ENCODE measurements at regions not wholly inside any gene's neighbourhood (a gene's known extent, or its start where the extent isn't known, plus 50 kb on each side); places are given as distances from the start of the nearest gene placed in this dataset.
"Not testable (repeated sequence)": the region's sequence is repeated elsewhere in the genome, so short reads cannot be mapped to it uniquely, and the experiment has no call there.

DNA sequence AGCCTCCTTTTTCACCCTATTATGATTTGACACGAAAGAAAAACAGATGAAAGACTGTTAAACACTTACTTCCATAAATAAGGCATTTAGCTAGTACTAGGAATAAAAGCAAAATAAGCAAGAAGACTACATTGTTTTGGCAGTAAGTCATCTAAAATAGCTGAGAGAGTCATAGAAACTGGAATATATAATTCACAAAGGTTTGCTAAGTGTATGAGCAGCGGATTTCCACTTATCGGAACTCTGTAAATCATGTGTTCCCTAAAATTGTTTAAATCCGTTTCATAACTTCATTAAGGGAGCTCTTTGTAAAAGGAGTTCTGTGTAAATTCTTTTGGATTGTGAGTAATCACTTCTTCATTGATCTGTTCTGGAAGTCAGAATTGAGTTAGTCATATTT is 202.5 kb upstream of the CBLB start:
- no peak for DNase-seq
- H2AFZ ChIP-seq (ENCODE audit: low read length) = no peak overlapping the region
- no peaks in the 10 kb centered on the region for H3K9me3 ChIP-seq (ENCODE audit: low read length)
- H4K20me1 ChIP-seq (ENCODE audit: insufficient read depth, low read depth, low read length) = no peaks in the 10 kb centered on the region
- H3K36me3 ChIP-seq (ENCODE audit: insufficient read depth, low read length) = no peaks in the 10 kb centered on the region
- H3K4me3 ChIP-seq (ENCODE audit: low read length) = no peak overlapping the region
- H3K4me1 ChIP-seq (ENCODE audit: low read length) = no peaks in the 10 kb centered on the region
- no peaks in the 10 kb centered on the region for H3K79me2 ChIP-seq (ENCODE audit: low read length)
- H3K27ac ChIP-seq (ENCODE audit: low read length) = no peak overlapping the region
- no peak overlapping the region for H3K9ac ChIP-seq (ENCODE audit: low read length)
- no peaks in the 10 kb centered on the region for H3K9me2 ChIP-seq (replicated peaks; ENCODE audit: insufficient read depth, low read length)
- no peaks in the 10 kb centered on the region for H3K27me3 ChIP-seq (ENCODE audit: low read length)
- no peak overlapping the region for H3K4me2 ChIP-seq (ENCODE audit: low read depth, low read length, poor library complexity, severe bottlenecking)

DNA sequence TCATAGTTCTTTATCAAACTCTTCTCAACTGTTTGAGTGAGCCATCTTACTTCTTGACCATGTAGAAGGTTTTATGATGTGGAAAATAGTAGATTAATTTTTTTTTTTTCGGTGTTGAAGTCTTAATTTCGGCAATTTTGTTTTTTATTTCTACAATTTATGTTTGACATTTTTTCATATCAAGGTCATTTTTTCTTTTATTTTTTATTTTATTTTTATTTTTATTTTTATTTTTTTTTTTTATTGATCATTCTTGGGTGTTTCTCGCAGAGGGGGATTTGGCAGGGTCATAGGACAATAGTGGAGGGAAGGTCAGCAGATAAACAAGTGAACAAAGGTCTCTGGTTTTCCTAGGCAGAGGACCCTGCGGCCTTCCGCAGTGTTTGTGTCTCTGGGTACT is 203.8 kb upstream of the CBLB start:
- H3K27ac ChIP-seq (ENCODE audit: low read length); H3K4me2 ChIP-seq (ENCODE audit: low read depth, low read length, poor library complexity, severe bottlenecking); H3K27me3 ChIP-seq (ENCODE audit: low read length); H3K9me3 ChIP-seq (ENCODE audit: low read length); DNase-seq; H3K79me2 ChIP-seq (ENCODE audit: low read length); H3K4me3 ChIP-seq (ENCODE audit: low read length); H4K20me1 ChIP-seq (ENCODE audit: insufficient read depth, low read depth, low read length); H3K36me3 ChIP-seq (ENCODE audit: insufficient read depth, low read length); H3K9ac ChIP-seq (ENCODE audit: low read length); H3K9me2 ChIP-seq (replicated peaks; ENCODE audit: insufficient read depth, low read length); H3K4me1 ChIP-seq (ENCODE audit: low read length); H2AFZ ChIP-seq (ENCODE audit: low read length): not testable (repeated sequence)

DNA sequence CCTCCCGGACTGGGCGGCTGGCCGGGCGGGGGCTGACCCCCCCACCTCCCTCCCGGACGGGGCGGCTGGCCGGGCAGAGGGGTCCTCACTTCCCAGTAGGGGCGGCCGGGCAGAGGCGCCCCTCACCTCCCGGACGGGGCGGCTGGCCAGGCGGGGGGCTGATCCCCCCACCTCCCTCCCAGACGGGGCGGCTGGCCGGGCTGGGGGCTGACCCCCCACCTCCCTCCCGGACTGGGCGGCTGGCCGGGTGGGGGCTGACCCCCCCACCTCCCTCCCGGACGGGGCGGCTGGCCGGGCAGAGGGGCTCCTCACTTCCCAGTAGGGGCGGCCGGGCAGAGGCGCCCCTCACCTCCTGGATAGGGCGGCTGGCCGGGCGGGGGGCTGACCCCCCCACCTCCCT is 205.0 kb upstream of the CBLB start:
- not testable (repeated sequence) for H3K27ac ChIP-seq (ENCODE audit: low read length); H2AFZ ChIP-seq (ENCODE audit: low read length); H3K9me2 ChIP-seq (replicated peaks; ENCODE audit: insufficient read depth, low read length); H3K9ac ChIP-seq (ENCODE audit: low read length); DNase-seq; H3K4me2 ChIP-seq (ENCODE audit: low read depth, low read length, poor library complexity, severe bottlenecking); H3K4me1 ChIP-seq (ENCODE audit: low read length); H3K79me2 ChIP-seq (ENCODE audit: low read length); H3K27me3 ChIP-seq (ENCODE audit: low read length); H3K9me3 ChIP-seq (ENCODE audit: low read length); H4K20me1 ChIP-seq (ENCODE audit: insufficient read depth, low read depth, low read length); H3K4me3 ChIP-seq (ENCODE audit: low read length); H3K36me3 ChIP-seq (ENCODE audit: insufficient read depth, low read length)

DNA sequence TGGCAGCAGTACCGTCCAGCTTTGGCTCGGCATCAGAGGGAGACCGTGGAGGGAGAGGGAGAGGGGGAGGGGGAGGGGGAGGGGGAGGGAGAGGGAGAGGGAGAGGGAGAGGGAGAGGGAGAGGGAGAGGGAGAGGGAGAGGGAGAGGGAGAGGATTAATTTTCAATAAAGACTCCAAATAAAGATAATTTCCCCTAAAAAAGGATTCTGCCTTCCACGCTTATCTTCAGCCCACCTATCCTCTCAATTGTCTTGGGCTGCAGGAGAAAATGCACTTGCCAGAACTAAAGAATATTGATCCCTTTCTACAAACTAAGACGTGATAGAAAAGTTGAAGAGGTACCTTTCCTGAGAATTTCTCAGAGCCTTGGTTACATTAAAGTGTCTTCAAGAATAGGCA is 206.9 kb upstream of the CBLB start:
- H3K4me2 ChIP-seq (ENCODE audit: low read depth, low read length, poor library complexity, severe bottlenecking); H3K4me1 ChIP-seq (ENCODE audit: low read length); H3K9me3 ChIP-seq (ENCODE audit: low read length); H3K9me2 ChIP-seq (replicated peaks; ENCODE audit: insufficient read depth, low read length); H4K20me1 ChIP-seq (ENCODE audit: insufficient read depth, low read depth, low read length); DNase-seq; H2AFZ ChIP-seq (ENCODE audit: low read length); H3K27me3 ChIP-seq (ENCODE audit: low read length); H3K9ac ChIP-seq (ENCODE audit: low read length); H3K4me3 ChIP-seq (ENCODE audit: low read length); H3K79me2 ChIP-seq (ENCODE audit: low read length); H3K27ac ChIP-seq (ENCODE audit: low read length); H3K36me3 ChIP-seq (ENCODE audit: insufficient read depth, low read length): not testable (repeated sequence)

DNA sequence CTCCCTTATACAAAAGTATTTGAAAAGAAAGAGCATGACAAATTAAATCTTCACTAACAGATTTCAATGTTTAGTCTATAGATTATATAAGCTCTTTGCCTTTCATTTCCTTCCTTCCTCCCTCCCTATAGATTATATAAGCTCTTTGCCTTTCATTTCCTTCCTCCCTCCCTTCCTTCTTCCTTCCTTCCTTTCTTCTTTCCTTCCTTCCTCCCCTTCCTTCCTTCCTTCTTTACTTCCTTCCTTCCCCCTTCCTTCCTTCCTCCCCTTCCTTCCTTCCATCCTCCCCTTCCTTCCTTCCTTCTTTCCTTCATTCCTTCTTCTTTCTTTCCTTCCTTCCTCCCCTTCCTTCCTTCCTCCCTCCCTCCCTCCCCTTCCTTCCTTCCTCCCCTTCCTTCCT is 209.8 kb upstream of the CBLB start:
- no peak for DNase-seq
- Histone ChIP-seq H3K9me2 (replicated peaks; ENCODE audit: insufficient read depth, low read length) (no peaks in the 10 kb centered on the region), H3K27ac (ENCODE audit: low read length) (no peak overlapping the region), H2AFZ (ENCODE audit: low read length) (no peak overlapping the region), H4K20me1 (ENCODE audit: insufficient read depth, low read depth, low read length) (no peaks in the 10 kb centered on the region), H3K27me3 (ENCODE audit: low read length) (no peaks in the 10 kb centered on the region), H3K4me2 (ENCODE audit: low read depth, low read length, poor library complexity, severe bottlenecking) (no peak overlapping the region), H3K9ac (ENCODE audit: low read length) (no peak overlapping the region), H3K9me3 (ENCODE audit: low read length) (no peaks in the 10 kb centered on the region), H3K79me2 (ENCODE audit: low read length) (no peaks in the 10 kb centered on the region), H3K36me3 (ENCODE audit: insufficient read depth, low read length) (no peaks in the 10 kb centered on the region), H3K4me1 (ENCODE audit: low read length) (no peaks in the 10 kb centered on the region), H3K4me3 (ENCODE audit: low read length) (no peak overlapping the region)

DNA sequence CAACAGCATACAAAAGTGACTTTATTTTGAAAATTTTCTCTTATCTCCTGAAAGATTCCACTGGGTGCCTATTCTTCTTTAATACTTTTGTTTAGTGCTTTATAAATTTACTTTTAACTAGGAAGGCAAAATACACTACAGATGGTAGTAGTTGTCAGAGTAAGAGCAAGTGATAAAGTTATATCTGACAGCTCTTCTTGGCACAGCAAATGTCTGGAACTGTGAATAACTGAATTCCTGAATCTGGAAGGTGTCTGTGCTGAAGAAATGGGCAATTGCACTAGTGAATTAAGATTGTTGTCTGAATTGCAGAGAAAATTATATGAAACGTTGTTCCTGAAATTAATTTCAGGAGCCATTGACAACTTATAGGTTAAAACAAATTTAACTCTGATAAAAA is 213.8 kb upstream of the CBLB start:
- Histone ChIP-seq H3K36me3 (ENCODE audit: insufficient read depth, low read length) (no peaks in the 10 kb centered on the region), H3K9ac (ENCODE audit: low read length) (no peak overlapping the region), H3K27ac (ENCODE audit: low read length) (no peak overlapping the region), H3K9me3 (ENCODE audit: low read length) (no peaks in the 10 kb centered on the region), H3K79me2 (ENCODE audit: low read length) (no peaks in the 10 kb centered on the region), H3K9me2 (replicated peaks; ENCODE audit: insufficient read depth, low read length) (no peaks in the 10 kb centered on the region), H3K4me2 (ENCODE audit: low read depth, low read length, poor library complexity, severe bottlenecking) (no peak overlapping the region), H2AFZ (ENCODE audit: low read length) (no peak overlapping the region), H3K27me3 (ENCODE audit: low read length) (no peaks in the 10 kb centered on the region), H3K4me1 (ENCODE audit: low read length) (no peaks in the 10 kb centered on the region), H4K20me1 (ENCODE audit: insufficient read depth, low read depth, low read length) (no peaks in the 10 kb centered on the region), H3K4me3 (ENCODE audit: low read length) (no peak overlapping the region)
- no peak for DNase-seq

DNA sequence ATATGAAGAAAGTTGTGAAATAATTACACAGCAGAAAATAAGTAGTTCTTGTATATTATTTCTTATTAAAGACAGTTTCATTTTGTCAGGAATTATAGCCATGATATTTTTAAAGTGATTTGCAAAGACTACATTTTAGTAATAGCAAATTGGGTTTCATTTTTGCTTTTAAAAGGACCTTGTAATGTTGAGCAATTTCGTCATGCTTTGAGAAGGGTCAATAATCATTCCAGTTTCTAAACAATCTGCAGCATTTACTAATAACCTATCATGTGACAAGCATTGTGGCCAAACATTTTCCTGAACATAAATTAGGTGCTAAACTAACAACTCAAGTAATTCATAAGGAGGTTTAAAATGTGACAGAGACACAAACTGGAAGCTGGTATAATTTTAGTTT is 214.4 kb upstream of the CBLB start:
- H4K20me1 ChIP-seq (ENCODE audit: insufficient read depth, low read depth, low read length) = no peaks in the 10 kb centered on the region
- H3K4me1 ChIP-seq (ENCODE audit: low read length) = no peaks in the 10 kb centered on the region
- no peak overlapping the region for H3K27ac ChIP-seq (ENCODE audit: low read length)
- H3K9me2 ChIP-seq (replicated peaks; ENCODE audit: insufficient read depth, low read length) = no peaks in the 10 kb centered on the region
- H3K79me2 ChIP-seq (ENCODE audit: low read length) = no peaks in the 10 kb centered on the region
- no peak overlapping the region for H3K4me3 ChIP-seq (ENCODE audit: low read length)
- DNase-seq = no peak
- no peaks in the 10 kb centered on the region for H3K27me3 ChIP-seq (ENCODE audit: low read length)
- no peak overlapping the region for H3K9ac ChIP-seq (ENCODE audit: low read length)
- no peaks in the 10 kb centered on the region for H3K9me3 ChIP-seq (ENCODE audit: low read length)
- no peak overlapping the region for H2AFZ ChIP-seq (ENCODE audit: low read length)
- H3K36me3 ChIP-seq (ENCODE audit: insufficient read depth, low read length) = no peaks in the 10 kb centered on the region
- no peak overlapping the region for H3K4me2 ChIP-seq (ENCODE audit: low read depth, low read length, poor library complexity, severe bottlenecking)

DNA sequence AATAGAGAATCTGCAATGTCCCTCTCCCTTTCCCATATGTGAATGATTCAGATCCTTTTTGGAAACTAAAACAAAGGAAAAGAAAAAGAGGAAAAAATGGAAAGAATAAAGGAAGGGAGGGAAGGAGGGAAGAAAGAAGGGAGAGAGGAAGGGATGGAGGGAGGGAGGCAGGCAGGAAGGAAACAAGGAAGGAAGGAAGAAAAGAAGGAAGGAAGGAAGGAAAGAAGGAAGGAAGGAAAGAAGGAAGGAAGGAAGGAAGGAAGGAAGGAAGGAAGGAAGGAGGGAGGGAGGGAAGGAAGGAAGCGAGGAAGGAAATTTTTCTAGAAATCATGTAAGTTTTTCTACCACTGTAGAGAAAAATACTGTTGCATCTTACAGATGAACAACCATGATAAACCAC is 215.0 kb upstream of the CBLB start:
- Histone ChIP-seq H3K9me3 (ENCODE audit: low read length) (no peaks in the 10 kb centered on the region), H3K9ac (ENCODE audit: low read length) (no peak overlapping the region), H3K4me1 (ENCODE audit: low read length) (no peaks in the 10 kb centered on the region), H3K36me3 (ENCODE audit: insufficient read depth, low read length) (no peaks in the 10 kb centered on the region), H3K4me2 (ENCODE audit: low read depth, low read length, poor library complexity, severe bottlenecking) (no peak overlapping the region), H3K79me2 (ENCODE audit: low read length) (no peaks in the 10 kb centered on the region), H3K9me2 (replicated peaks; ENCODE audit: insufficient read depth, low read length) (no peaks in the 10 kb centered on the region), H2AFZ (ENCODE audit: low read length) (no peak overlapping the region), H3K27me3 (ENCODE audit: low read length) (no peaks in the 10 kb centered on the region), H3K4me3 (ENCODE audit: low read length) (no peak overlapping the region), H3K27ac (ENCODE audit: low read length) (no peak overlapping the region), H4K20me1 (ENCODE audit: insufficient read depth, low read depth, low read length) (no peaks in the 10 kb centered on the region)
- DNase-seq = no peak

DNA sequence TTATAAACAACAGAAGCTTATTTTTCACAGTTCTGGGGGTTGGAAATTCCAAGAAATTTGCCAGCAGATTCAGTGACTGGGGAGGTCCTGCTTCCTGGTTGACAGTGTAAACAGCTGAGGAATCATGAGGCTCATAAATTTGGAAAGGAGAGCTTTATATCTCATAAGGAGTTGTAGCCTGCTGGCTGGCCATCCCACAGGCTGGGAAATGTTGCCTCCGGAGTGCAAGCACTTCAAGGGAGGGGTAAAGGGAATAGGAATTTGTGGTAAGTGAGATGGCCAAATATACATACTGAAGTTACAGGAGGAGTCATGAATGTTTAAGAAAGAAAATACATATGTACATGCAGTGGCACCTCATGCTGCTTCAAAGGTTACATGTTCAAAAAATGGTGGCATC is 217.2 kb upstream of the CBLB start:
- Histone ChIP-seq H3K27me3 (ENCODE audit: low read length) (no peaks in the 10 kb centered on the region), H3K4me1 (ENCODE audit: low read length) (no peaks in the 10 kb centered on the region), H3K36me3 (ENCODE audit: insufficient read depth, low read length) (no peaks in the 10 kb centered on the region), H3K4me3 (ENCODE audit: low read length) (no peak overlapping the region), H3K27ac (ENCODE audit: low read length) (no peak overlapping the region), H3K9me2 (replicated peaks; ENCODE audit: insufficient read depth, low read length) (no peaks in the 10 kb centered on the region), H3K9ac (ENCODE audit: low read length) (no peak overlapping the region), H3K9me3 (ENCODE audit: low read length) (no peaks in the 10 kb centered on the region), H4K20me1 (ENCODE audit: insufficient read depth, low read depth, low read length) (no peaks in the 10 kb centered on the region), H3K4me2 (ENCODE audit: low read depth, low read length, poor library complexity, severe bottlenecking) (no peak overlapping the region), H2AFZ (ENCODE audit: low read length) (no peak overlapping the region), H3K79me2 (ENCODE audit: low read length) (no peaks in the 10 kb centered on the region)
- DNase-seq = no peak

Measured in Karpas-422 (cell line).